LoVo (cell line): ENCODE measurements at regions not wholly inside any gene's neighbourhood (a gene's known extent, or its start where the extent isn't known, plus 50 kb on each side); places are given as distances from the start of the nearest gene placed in this dataset.

Experiments
- DNase-seq: peaks from one replicate; pipeline ENCODE4 v3.0.0-alpha.2; 2016; ENCODE audit warnings: low spot score

GRCh38 chr4:13047591-13047990, 436.5 kb downstream of the RAB28 start:
- DNase-seq: no peak

- DNase-seq: no peak
These were observed 447.3 kb downstream of the RAB28 start for GRCh38 chr4:13036841-13037240.

- no peak for DNase-seq
These were observed 451.2 kb downstream of the RAB28 start for GRCh38 chr4:13032936-13033335.

- DNase-seq: no peak
These were observed 459.7 kb downstream of the RAB28 start for GRCh38 chr4:13024147-13025105.

- DNase-seq: no peak
These were observed 476.2 kb downstream of the RAB28 start for GRCh38 chr4:13007802-13008470.

- DNase-seq: no peak
These were observed 490.2 kb downstream of the RAB28 start for GRCh38 chr4:12993923-12994322.

- DNase-seq: no peak
These were observed 496.9 kb downstream of the RAB28 start for GRCh38 chr4:12987284-12987683.

- DNase-seq: no peak
These were observed 504.3 kb downstream of the RAB28 start for GRCh38 chr4:12979797-12980196.

GRCh38 chr4:12978310-12978709, 505.8 kb downstream of the RAB28 start:
- no peak for DNase-seq

- DNase-seq: no peak
These were observed 508.6 kb downstream of the RAB28 start for GRCh38 chr4:12975511-12975910.

- DNase-seq: no peak
These were observed 510.6 kb downstream of the RAB28 start for GRCh38 chr4:12973522-12973921.

- no peak for DNase-seq
These were observed 515.8 kb downstream of the RAB28 start for GRCh38 chr4:12968345-12968744.

GRCh38 chr4:12966726-12967125, 517.4 kb downstream of the RAB28 start:
- no peak for DNase-seq

- DNase-seq: no peak
These were observed 518.8 kb downstream of the RAB28 start for GRCh38 chr4:12965334-12965733.

GRCh38 chr4:12963912-12964311, 520.2 kb downstream of the RAB28 start:
- no peak for DNase-seq

- no peak for DNase-seq
These were observed 520.8 kb downstream of the RAB28 start for GRCh38 chr4:12963291-12963690.

GRCh38 chr4:12961713-12962112, 522.4 kb downstream of the RAB28 start:
- DNase-seq: no peak

- DNase-seq: no peak
These were observed 525.7 kb downstream of the RAB28 start for GRCh38 chr4:12958436-12958835.

GRCh38 chr4:12957108-12957507, 527.0 kb downstream of the RAB28 start:
- no peak for DNase-seq

- DNase-seq: no peak
These were observed 528.1 kb downstream of the RAB28 start for GRCh38 chr4:12956026-12956425.

GRCh38 chr4:12949719-12950490, 534.2 kb downstream of the RAB28 start:
- no peak for DNase-seq

- no peak for DNase-seq
These were observed 541.1 kb downstream of the RAB28 start for GRCh38 chr4:12943069-12943468.
